HG02943 (cell line): ENCODE measurements at regions not wholly inside any gene's neighbourhood (a gene's known extent, or its start where the extent isn't known, plus 50 kb on each side); places are given as distances from the start of the nearest gene placed in this dataset.
"Not testable (repeated sequence)": the region's sequence is repeated elsewhere in the genome, so short reads cannot be mapped to it uniquely, and the experiment has no call there.

ENCODE experiments used
- ATAC-seq: cut with Tn5 transposase; IDR thresholded peaks from one replicate; pipeline ENCODE4 v1.9.1; 2021; ENCODE audit warnings: mild to moderate bottlenecking, low read depth, moderate library complexity; ENCODE audit not compliant: unreplicated experiment

GRCh38 chr13:33543631-33544265 is 258.2 kb upstream of the STARD13 start:
- ATAC-seq, result no peak

- ATAC-seq, result no peak
Measured at GRCh38 chr13:33544308-33544707, 258.8 kb upstream of the STARD13 start.

- no peak for ATAC-seq
Measured at GRCh38 chr13:33545492-33545891, 259.9 kb upstream of the STARD13 start.

- no peak for ATAC-seq
Measured at GRCh38 chr13:33547035-33547434, 261.5 kb upstream of the STARD13 start.

- no peak for ATAC-seq
Measured at GRCh38 chr13:33548069-33548468, 262.5 kb upstream of the STARD13 start.

GRCh38 chr13:33550276-33550675 is 264.7 kb upstream of the STARD13 start:
- ATAC-seq, result no peak

- no peak for ATAC-seq
Measured at GRCh38 chr13:33550885-33551284, 265.3 kb upstream of the STARD13 start.

- ATAC-seq, result peak; percentile 74
Measured at GRCh38 chr13:33554919-33555791, 262.8 kb upstream of the RFC3 start.

- no peak for ATAC-seq
Measured at GRCh38 chr13:33556828-33557227, 261.1 kb upstream of the RFC3 start.

GRCh38 chr13:33560726-33561125 is 257.2 kb upstream of the RFC3 start:
- no peak for ATAC-seq

GRCh38 chr13:33561627-33562026 is 256.3 kb upstream of the RFC3 start:
- no peak for ATAC-seq

GRCh38 chr13:33571618-33572017 is 246.3 kb upstream of the RFC3 start:
- no peak for ATAC-seq

GRCh38 chr13:33572322-33572721 is 245.6 kb upstream of the RFC3 start:
- not testable (repeated sequence) for ATAC-seq

GRCh38 chr13:33575378-33575777 is 242.6 kb upstream of the RFC3 start:
- ATAC-seq, result no peak

- no peak for ATAC-seq
Measured at GRCh38 chr13:33577007-33577406, 240.9 kb upstream of the RFC3 start.

GRCh38 chr13:33578786-33579185 is 239.2 kb upstream of the RFC3 start:
- ATAC-seq, result no peak

- no peak for ATAC-seq
Measured at GRCh38 chr13:33582121-33582520, 235.8 kb upstream of the RFC3 start.

GRCh38 chr13:33583398-33583797 is 234.6 kb upstream of the RFC3 start:
- ATAC-seq, result no peak

GRCh38 chr13:33590936-33591335 is 227.0 kb upstream of the RFC3 start:
- no peak for ATAC-seq

- ATAC-seq, result no peak
Measured at GRCh38 chr13:33606692-33607091, 211.3 kb upstream of the RFC3 start.

GRCh38 chr13:33610438-33611120 is 207.4 kb upstream of the RFC3 start:
- no peak for ATAC-seq
